GM21360 (cell line): ENCODE measurements at regions not wholly inside any gene's neighbourhood (a gene's known extent, or its start where the extent isn't known, plus 50 kb on each side); places are given as distances from the start of the nearest gene placed in this dataset.
"Not testable (repeated sequence)": the region's sequence is repeated elsewhere in the genome, so short reads cannot be mapped to it uniquely, and the experiment has no call there.

Source experiments
- ATAC-seq: cut with Tn5 transposase; IDR thresholded peaks from one replicate; pipeline ENCODE4 v1.9.1; 2021; ENCODE audit warnings: mild to moderate bottlenecking, moderate library complexity; ENCODE audit not compliant: unreplicated experiment

- no peak for ATAC-seq
These were observed 81.7 kb upstream of the DNAJC10 start for GRCh38 chr2:182634386-182634785.

- no peak for ATAC-seq
These were observed 79.4 kb upstream of the DNAJC10 start for GRCh38 chr2:182636699-182637098.

- ATAC-seq: no peak
These were observed 77.4 kb upstream of the DNAJC10 start for GRCh38 chr2:182638667-182639066.

- no peak for ATAC-seq
These were observed 76.1 kb upstream of the DNAJC10 start for GRCh38 chr2:182639971-182640370.

- peak; percentile 100 for ATAC-seq
These were observed 73.7 kb upstream of the DNAJC10 start for GRCh38 chr2:182642328-182642727.

- no peak for ATAC-seq
These were observed 69.1 kb upstream of the DNAJC10 start for GRCh38 chr2:182646763-182647498.

- no peak for ATAC-seq
These were observed 68.6 kb upstream of the DNAJC10 start for GRCh38 chr2:182647499-182647787.

- no peak for ATAC-seq
These were observed 66.7 kb upstream of the DNAJC10 start for GRCh38 chr2:182649316-182649715.

- ATAC-seq: no peak
These were observed 65.4 kb upstream of the DNAJC10 start for GRCh38 chr2:182650704-182651103.

GRCh38 chr2:182652326-182652725 lies 63.7 kb upstream of the DNAJC10 start:
- ATAC-seq: no peak

- no peak for ATAC-seq
These were observed 60.3 kb upstream of the DNAJC10 start for GRCh38 chr2:182655750-182656149.

- ATAC-seq: no peak
These were observed 51.8 kb upstream of the DNAJC10 start for GRCh38 chr2:182664212-182664611.

GRCh38 chr2:182665500-182665899 lies 50.6 kb upstream of the DNAJC10 start:
- ATAC-seq: not testable (repeated sequence)
